Hepatic stellate cell (primary cell): ENCODE measurements at regions not wholly inside any gene's neighbourhood (a gene's known extent, or its start where the extent isn't known, plus 50 kb on each side); places are given as distances from the start of the nearest gene placed in this dataset.

ENCODE experiments used
- DNase-seq: peaks from one replicate; pipeline ENCODE4 v3.0.0; 2011; ENCODE audit warnings: low spot score

GRCh38 chr7:24341691-24342413 lies 57.9 kb downstream of the NPY start:
- DNase-seq = no peak

GRCh38 chr7:24343614-24344013 lies 59.6 kb downstream of the NPY start:
- no peak for DNase-seq

GRCh38 chr7:24346129-24346528 lies 62.1 kb downstream of the NPY start:
- no peak for DNase-seq

- no peak for DNase-seq
Measured at GRCh38 chr7:24346716-24347115, 62.7 kb downstream of the NPY start.

GRCh38 chr7:24349339-24349738 lies 65.3 kb downstream of the NPY start:
- DNase-seq = no peak

- DNase-seq = no peak
Measured at GRCh38 chr7:24354456-24354855, 70.5 kb downstream of the NPY start.

- DNase-seq = no peak
Measured at GRCh38 chr7:24356718-24357386, 72.9 kb downstream of the NPY start.

GRCh38 chr7:24361001-24361400 lies 77.0 kb downstream of the NPY start:
- DNase-seq = no peak

GRCh38 chr7:24365606-24366005 lies 81.6 kb downstream of the NPY start:
- DNase-seq = no peak

- DNase-seq = no peak
Measured at GRCh38 chr7:24366876-24367275, 82.9 kb downstream of the NPY start.

GRCh38 chr7:24368161-24368560 lies 84.2 kb downstream of the NPY start:
- DNase-seq = no peak

GRCh38 chr7:24370541-24370940 lies 86.6 kb downstream of the NPY start:
- DNase-seq = no peak

- no peak for DNase-seq
Measured at GRCh38 chr7:24372961-24373955, 89.3 kb downstream of the NPY start.

GRCh38 chr7:24378871-24379616 lies 95.1 kb downstream of the NPY start:
- no peak for DNase-seq

GRCh38 chr7:24381894-24382505 lies 98.0 kb downstream of the NPY start:
- peak; percentile 7 for DNase-seq

GRCh38 chr7:24383055-24383454 lies 99.1 kb downstream of the NPY start:
- no peak for DNase-seq

GRCh38 chr7:24384362-24385030 lies 100.5 kb downstream of the NPY start:
- DNase-seq = no peak

GRCh38 chr7:24388212-24388611 lies 104.2 kb downstream of the NPY start:
- DNase-seq = no peak

GRCh38 chr7:24390376-24391157 lies 106.6 kb downstream of the NPY start:
- DNase-seq = no peak

- no peak for DNase-seq
Measured at GRCh38 chr7:24392774-24393173, 108.8 kb downstream of the NPY start.
